ENCODE measurements at regions not wholly inside any gene's neighbourhood (a gene's known extent, or its start where the extent isn't known, plus 50 kb on each side); places are given as distances from the start of the nearest gene placed in this dataset.

GRCh38 chr4:54961357-54961975 is 163.9 kb downstream of the KDR start:
- TF ChIP-seq CTCF (IDR thresholded peaks at IDR 0.05; ENCODE audit: borderline replicate concordance, extremely low read depth, low read length, poor library complexity, severe bottlenecking): peak; percentile 51
- TF ChIP-seq EZH2 (IDR thresholded peaks at IDR 0.05; ENCODE audit: borderline replicate concordance, low read depth, low read length, severe bottlenecking): no peak
